ENCODE measurements at regions not wholly inside any gene's neighbourhood (a gene's known extent, or its start where the extent isn't known, plus 50 kb on each side); places are given as distances from the start of the nearest gene placed in this dataset.

DNA sequence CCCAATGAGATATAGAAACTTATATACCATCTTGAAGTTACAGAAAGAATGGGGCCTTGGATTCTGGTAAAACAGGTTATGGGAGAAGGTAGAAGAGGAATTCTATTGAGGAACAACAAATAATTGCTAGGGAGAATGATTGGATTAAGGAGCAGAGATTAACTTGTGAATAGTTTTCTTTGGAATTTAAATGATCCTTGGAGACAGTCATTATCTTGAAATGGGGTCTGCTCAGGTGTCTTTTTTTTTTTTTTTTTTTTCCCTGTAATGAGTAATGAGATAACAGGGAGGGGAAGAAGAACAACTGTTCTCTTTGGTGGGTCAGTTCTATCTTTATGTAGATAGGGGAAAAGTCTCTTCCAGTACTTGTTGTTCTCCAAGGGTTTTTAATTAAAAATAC, 1406.0 kb downstream of the RPA4 start:
- H3K4me1 ChIP-seq (ENCODE audit: insufficient read depth, low read length, poor library complexity, severe bottlenecking): no peaks in the 10 kb centered on the region
- TF ChIP-seq, protein P1, sequence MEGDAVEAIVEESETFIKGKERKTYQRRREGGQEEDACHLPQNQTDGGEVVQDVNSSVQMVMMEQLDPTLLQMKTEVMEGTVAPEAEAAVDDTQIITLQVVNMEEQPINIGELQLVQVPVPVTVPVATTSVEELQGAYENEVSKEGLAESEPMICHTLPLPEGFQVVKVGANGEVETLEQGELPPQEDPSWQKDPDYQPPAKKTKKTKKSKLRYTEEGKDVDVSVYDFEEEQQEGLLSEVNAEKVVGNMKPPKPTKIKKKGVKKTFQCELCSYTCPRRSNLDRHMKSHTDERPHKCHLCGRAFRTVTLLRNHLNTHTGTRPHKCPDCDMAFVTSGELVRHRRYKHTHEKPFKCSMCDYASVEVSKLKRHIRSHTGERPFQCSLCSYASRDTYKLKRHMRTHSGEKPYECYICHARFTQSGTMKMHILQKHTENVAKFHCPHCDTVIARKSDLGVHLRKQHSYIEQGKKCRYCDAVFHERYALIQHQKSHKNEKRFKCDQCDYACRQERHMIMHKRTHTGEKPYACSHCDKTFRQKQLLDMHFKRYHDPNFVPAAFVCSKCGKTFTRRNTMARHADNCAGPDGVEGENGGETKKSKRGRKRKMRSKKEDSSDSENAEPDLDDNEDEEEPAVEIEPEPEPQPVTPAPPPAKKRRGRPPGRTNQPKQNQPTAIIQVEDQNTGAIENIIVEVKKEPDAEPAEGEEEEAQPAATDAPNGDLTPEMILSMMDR (conservative IDR thresholded peaks at IDR 0.05; ENCODE audit: low read depth, low read length): no peak
- no peak for TF ChIP-seq EZH2 (IDR thresholded peaks at IDR 0.05; ENCODE audit: borderline replicate concordance, low read depth, low read length, poor library complexity, severe bottlenecking)
- H3K36me3 ChIP-seq (ENCODE audit: insufficient read depth, low read length, poor library complexity, severe bottlenecking): no peaks in the 10 kb centered on the region
- CTCF ChIA-PET: no interaction called here
- POLR2A ChIA-PET (ENCODE audit: low non-redundant PET): no interaction called here
- no TSS peak for BruUV-seq (replicated peaks)
- no peak overlapping the region for H3K4me3 ChIP-seq (ENCODE audit: low read depth, low read length, poor library complexity, severe bottlenecking)
- DNase-seq (ENCODE audit: low spot score): no peak
- intact Hi-C loops (cut with micrococcal nuclease; ENCODE audit: unreplicated experiment): no loop called here
- H3K27ac ChIP-seq (ENCODE audit: low read depth, low read length, poor library complexity, severe bottlenecking): no peak overlapping the region
- H3K9me3 ChIP-seq (ENCODE audit: low read depth, low read length, poor library complexity, severe bottlenecking): no peaks in the 10 kb centered on the region
- no peaks in the 10 kb centered on the region for H3K27me3 ChIP-seq (replicated peaks; ENCODE audit: insufficient read depth, low read depth, low read length, poor library complexity)

- Histone ChIP-seq H3K4me1 (ENCODE audit: insufficient read depth, low read length, poor library complexity, severe bottlenecking) (no peaks in the 10 kb centered on the region), H3K27me3 (replicated peaks; ENCODE audit: insufficient read depth, low read depth, low read length, poor library complexity) (no peaks in the 10 kb centered on the region), H3K9me3 (ENCODE audit: low read depth, low read length, poor library complexity, severe bottlenecking) (no peaks in the 10 kb centered on the region), H3K4me3 (ENCODE audit: low read depth, low read length, poor library complexity, severe bottlenecking) (no peak overlapping the region), H3K36me3 (ENCODE audit: insufficient read depth, low read length, poor library complexity, severe bottlenecking) (no peaks in the 10 kb centered on the region), H3K27ac (ENCODE audit: low read depth, low read length, poor library complexity, severe bottlenecking) (no peak overlapping the region)
- ChIA-PET POLR2A (ENCODE audit: low non-redundant PET) (no interaction called here), CTCF (no interaction called here)
- intact Hi-C loops (cut with micrococcal nuclease; ENCODE audit: unreplicated experiment): no loop called here
- TF ChIP-seq, protein P1 (conservative IDR thresholded peaks at IDR 0.05; ENCODE audit: low read depth, low read length): no peak
- TF ChIP-seq EZH2 (IDR thresholded peaks at IDR 0.05; ENCODE audit: borderline replicate concordance, low read depth, low read length, poor library complexity, severe bottlenecking): no peak
- DNase-seq (ENCODE audit: low spot score): no peak
- BruUV-seq (replicated peaks): no TSS peak
Measured at GRCh38 chrX:98294310-98294709, 1410.6 kb downstream of the RPA4 start.

GRCh38 chrX:98296129-98296528, 1412.4 kb downstream of the RPA4 start:
- Histone ChIP-seq H3K27me3 (replicated peaks; ENCODE audit: insufficient read depth, low read depth, low read length, poor library complexity) (no peaks in the 10 kb centered on the region), H3K27ac (ENCODE audit: low read depth, low read length, poor library complexity, severe bottlenecking) (no peak overlapping the region), H3K9me3 (ENCODE audit: low read depth, low read length, poor library complexity, severe bottlenecking) (no peaks in the 10 kb centered on the region), H3K36me3 (ENCODE audit: insufficient read depth, low read length, poor library complexity, severe bottlenecking) (no peaks in the 10 kb centered on the region), H3K4me3 (ENCODE audit: low read depth, low read length, poor library complexity, severe bottlenecking) (no peak overlapping the region), H3K4me1 (ENCODE audit: insufficient read depth, low read length, poor library complexity, severe bottlenecking) (no peaks in the 10 kb centered on the region)
- intact Hi-C loops (cut with micrococcal nuclease; ENCODE audit: unreplicated experiment): no loop called here
- DNase-seq (ENCODE audit: low spot score): no peak
- TF ChIP-seq, protein P1 (conservative IDR thresholded peaks at IDR 0.05; ENCODE audit: low read depth, low read length): no peak
- no peak for TF ChIP-seq EZH2 (IDR thresholded peaks at IDR 0.05; ENCODE audit: borderline replicate concordance, low read depth, low read length, poor library complexity, severe bottlenecking)
- BruUV-seq (replicated peaks): no TSS peak
- ChIA-PET CTCF (no interaction called here), POLR2A (ENCODE audit: low non-redundant PET) (no interaction called here)
